HG02798 (cell line): ENCODE measurements at regions not wholly inside any gene's neighbourhood (a gene's known extent, or its start where the extent isn't known, plus 50 kb on each side); places are given as distances from the start of the nearest gene placed in this dataset.

Experiments
- ATAC-seq: cut with Tn5 transposase; IDR thresholded peaks from one replicate; pipeline ENCODE4 v1.9.1; 2021; ENCODE audit warnings: mild to moderate bottlenecking; ENCODE audit not compliant: unreplicated experiment, poor library complexity

DNA sequence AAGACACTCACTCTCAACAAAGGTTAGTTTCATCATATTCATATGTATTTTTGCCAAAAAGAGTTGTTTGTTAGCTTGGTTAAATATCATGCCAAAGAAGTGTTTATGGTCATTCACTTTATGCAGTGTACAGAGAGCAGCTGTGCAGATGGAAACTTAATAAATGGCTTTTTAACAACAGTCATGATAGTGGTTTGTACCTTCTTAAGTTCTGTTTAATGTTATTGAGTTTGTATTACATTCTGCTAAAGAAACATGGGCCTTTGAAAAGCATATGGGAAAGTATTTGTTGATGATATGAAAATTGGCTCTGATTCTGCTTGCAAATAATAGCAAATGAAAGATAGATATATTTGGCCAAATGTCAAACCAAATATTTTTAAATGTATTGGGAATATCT lies 607.3 kb downstream of the NCAM2 start:
- no peak for ATAC-seq

DNA sequence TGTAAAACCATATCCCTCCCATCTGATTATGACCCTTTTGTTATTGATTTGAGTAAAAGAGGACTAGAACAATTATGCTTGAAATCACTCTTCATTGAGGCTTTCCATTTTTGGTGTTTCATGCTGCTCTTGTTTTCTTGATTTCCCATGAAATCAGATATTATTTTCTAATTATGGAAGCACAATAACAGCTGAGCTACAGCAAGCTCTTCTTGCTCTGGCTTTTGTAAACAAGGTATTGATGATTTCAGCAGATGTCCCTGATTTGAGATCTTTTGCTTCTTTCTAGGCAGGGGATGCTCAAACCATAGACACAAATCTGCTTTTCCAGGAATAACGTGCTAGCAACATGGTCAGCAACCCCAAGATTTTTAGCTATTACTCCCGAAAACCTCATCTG lies 607.8 kb downstream of the NCAM2 start:
- no peak for ATAC-seq

- no peak for ATAC-seq
Measured at GRCh38 chr21:21612466-21612865, 614.3 kb downstream of the NCAM2 start.

DNA sequence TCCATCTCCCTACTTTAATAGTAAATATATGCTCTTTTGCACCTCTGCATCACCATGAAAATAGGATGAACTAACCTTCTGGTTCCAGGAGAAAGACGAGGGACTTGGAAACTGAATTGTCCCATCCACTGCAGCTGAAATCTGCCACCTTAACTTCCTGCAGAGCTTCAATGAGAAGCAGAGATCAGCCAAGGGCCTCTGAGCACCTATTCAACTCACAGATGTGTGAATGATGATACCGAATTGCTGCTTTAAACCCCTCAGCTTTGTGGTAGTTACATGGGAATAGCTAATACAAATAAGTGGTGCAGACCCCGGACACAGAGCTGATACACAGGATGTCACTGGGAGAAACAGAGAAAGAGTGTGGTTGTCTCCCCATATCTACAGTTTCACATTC lies 616.8 kb downstream of the NCAM2 start:
- ATAC-seq: no peak

GRCh38 chr21:21622460-21623234 lies 624.4 kb downstream of the NCAM2 start:
- ATAC-seq: no peak

DNA sequence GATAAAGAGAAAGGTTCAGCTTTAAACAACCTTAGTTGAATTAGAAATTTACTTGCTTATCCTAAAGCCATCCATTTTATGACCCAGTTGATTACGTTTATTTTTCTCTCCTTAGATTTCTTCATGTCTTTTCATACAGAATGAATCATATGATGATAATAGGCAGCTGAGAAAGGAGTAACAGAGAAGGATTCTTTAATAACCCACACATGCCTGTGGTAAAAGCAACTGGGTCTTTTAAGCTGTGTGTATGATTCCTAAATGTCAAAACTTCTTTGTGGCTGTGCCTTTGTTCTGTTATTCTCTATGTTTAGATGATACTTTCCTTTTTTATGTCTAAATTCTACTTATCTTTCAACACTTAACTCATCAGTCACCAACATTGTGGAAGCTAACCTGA lies 626.5 kb downstream of the NCAM2 start:
- ATAC-seq: no peak

DNA sequence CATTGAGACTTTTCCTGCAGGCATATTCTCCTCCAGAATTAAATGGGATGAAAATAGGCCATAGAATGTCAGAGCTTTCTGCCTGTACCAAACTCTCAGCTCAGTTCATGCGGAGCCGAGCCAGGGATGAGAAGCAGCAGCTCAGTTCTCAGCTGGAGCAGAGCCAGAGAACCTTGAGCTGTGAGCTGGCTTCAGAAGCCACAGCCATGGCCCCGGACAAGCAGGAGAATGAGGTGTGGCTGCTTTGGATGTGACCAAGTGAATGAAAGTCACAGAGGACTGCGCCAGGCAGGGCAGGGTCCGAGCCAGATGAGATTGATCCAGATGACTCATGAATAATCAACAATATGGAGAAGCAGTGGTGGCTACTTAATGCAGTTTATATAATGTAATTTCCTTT lies 633.8 kb downstream of the NCAM2 start:
- no peak for ATAC-seq

- ATAC-seq: no peak
Measured at GRCh38 chr21:21632926-21633325, 634.7 kb downstream of the NCAM2 start.

DNA sequence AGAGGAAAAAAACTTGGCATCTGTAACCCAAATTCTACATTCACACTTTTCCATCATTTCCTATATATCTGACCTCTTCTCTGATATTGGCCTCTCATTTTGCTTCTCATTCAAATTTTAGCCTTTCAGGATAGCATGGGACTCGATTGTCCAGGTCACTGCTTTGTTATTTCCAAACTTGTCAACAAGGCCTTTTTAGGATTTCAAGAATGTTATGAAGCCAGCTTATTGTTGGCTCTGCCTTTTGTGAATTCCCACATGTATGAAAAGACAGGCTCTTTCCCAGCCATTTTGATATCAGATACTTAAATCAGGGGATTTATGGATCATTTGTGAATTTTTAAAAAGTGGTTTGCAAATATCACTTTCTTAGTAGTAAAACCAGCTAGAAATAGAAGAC lies 663.5 kb downstream of the NCAM2 start:
- no peak for ATAC-seq

DNA sequence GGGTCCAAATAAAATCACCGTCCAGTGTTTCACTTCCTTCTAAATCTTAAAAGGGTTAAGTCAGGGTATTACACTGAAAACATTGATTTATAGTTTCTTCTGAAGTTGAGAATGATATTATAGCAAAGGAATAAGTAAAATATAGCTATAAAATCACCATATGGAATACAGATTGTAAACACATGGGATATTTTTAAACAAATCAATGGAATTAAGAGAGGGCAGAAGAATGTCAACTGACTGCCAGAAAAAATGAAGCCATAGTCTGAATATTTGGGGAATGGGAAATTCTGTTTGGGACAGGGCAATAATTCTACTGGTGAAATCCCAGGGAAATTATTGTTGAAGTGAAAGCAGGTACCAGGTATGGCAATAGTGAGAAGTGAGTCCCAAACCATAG lies 664.6 kb downstream of the NCAM2 start:
- ATAC-seq: no peak

DNA sequence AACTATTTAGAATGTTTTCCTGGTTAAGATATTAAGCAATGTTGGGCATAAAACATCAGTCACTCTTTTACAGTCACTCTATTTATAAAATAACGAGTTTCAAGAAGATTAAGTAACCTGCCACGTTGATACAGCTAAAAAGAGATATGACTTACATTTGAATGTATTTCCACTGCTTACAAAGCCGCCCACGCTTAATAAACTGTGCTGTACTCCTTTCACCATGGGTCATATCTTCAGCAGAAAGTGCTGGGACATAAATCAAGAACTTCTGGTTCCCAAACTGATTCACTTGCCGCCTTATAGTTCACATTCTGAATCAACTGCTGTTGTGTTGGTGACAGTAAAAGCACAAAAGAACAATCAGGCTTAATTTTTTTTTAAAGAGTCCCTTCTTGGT lies 666.7 kb downstream of the NCAM2 start:
- no peak for ATAC-seq

- ATAC-seq: no peak
Measured at GRCh38 chr21:21666689-21667088, 668.5 kb downstream of the NCAM2 start.

- ATAC-seq: no peak
Measured at GRCh38 chr21:21668198-21668597, 670.0 kb downstream of the NCAM2 start.

DNA sequence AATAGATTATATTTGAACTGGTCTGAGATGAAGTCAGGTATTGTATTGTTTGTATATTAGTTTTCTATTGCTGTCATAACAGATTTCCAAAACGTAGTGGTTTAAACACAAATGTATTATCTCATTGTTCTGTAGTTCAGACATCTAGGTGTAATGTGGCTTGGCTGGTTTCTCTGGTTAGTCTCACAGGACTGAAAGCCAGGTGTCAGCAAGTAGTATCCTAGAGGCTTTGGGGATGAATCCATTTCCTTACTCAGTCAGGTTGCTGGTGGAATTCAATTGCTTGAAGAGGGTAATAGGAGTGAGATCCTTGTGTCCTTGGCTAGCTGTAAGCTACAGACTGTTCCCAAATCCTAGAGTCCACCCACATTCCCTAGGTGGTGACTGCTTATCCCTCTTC lies 675.8 kb downstream of the NCAM2 start:
- ATAC-seq: no peak

DNA sequence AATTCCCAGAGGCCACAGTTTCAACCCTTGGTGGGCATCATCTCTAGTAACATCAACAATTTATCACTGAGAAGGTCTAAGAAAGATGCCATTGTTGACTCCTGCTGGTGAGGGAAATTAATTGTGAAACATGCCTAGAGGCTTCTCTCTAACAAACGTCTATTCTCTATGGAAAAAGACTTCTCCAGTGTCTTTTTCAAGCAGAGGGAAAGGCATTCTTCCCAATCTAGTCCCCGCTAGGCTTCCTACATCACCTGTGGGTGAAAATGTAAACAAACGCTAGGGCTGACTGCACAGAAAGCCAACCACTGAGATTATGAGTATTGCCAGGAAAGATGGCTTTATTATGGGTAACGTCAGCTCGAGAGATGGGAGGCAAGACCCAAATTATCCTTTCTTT lies 677.4 kb downstream of the NCAM2 start:
- ATAC-seq: no peak

DNA sequence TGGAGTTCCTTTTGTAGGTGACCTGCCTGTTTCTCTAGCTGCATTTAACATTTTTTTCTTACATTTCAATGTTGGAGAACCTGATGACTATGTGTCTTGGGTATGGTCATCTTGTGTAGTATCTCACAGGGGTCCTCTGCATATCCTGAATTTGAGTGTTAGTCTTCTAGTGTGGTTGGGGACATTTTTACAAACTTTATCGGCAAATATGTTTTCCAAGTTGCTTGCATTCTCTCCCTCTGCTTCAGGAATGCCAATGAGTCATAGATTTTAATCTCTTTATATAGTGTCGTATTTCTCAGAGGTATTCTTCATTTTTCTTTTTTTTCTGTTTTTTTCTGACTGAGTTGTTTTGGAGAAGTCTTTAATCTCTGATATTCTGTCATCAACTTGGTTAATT lies 684.0 kb downstream of the NCAM2 start:
- no peak for ATAC-seq

DNA sequence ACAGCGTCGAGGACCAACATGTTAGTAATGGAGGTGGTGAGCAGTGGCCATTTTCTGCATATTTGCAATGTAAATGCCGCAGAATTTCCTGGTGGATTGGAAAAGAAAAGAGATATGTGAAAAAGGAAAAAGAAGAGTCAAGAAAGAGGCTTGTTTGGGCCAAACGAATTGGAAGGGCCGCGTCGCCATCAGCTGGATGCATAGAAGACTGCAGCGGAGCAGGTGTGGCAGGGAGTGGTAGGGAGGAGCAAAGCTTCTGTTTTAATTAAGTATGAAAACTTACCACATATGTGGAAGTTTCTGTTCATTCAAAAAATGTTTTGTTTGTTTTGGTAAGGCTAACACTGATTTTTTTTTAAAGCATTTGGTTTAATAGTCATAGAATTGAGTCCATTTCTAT lies 690.7 kb downstream of the NCAM2 start:
- ATAC-seq: no peak

GRCh38 chr21:21690068-21690665 lies 692.0 kb downstream of the NCAM2 start:
- no peak for ATAC-seq

- no peak for ATAC-seq
Measured at GRCh38 chr21:21712748-21713520, 714.7 kb downstream of the NCAM2 start.

DNA sequence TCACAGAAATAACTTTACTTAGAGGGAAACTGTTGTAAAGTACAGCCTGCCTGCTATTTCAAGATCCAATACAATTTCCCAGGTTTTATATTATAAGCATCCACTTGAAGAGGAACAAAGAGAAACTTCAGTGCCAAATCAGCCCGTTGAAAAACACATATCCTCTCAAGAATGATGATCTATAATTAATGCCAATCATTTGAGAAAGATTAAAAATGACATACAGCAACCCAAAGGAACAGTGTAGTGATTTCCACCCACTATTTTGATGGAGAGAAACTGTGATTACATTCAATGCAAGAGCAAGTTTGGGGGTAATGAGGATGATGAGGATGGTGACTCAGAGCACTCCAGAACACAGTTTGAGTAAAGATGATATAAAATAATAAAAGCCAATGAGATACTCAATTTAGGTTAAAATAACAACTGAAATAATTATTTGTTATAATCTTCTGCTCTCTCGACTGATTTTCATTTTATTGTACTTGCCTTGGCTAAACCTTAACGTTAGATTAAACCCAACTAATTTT lies 715.5 kb downstream of the NCAM2 start:
- ATAC-seq: no peak

GRCh38 chr21:21714426-21714825 lies 716.2 kb downstream of the NCAM2 start:
- no peak for ATAC-seq
